Fibroblast of mammary gland (primary cell): ENCODE measurements at regions not wholly inside any gene's neighbourhood (a gene's known extent, or its start where the extent isn't known, plus 50 kb on each side); places are given as distances from the start of the nearest gene placed in this dataset.

ENCODE experiments used
- DNase-seq: peaks from one replicate; pipeline ENCODE4 v3.0.0-alpha.2; 2010; ENCODE audit warnings: low read depth
- H3K4me3 ChIP-seq: 2 replicates; pipeline ENCODE4 v1.5.1; 2011; ENCODE audit warnings: low read depth, mild to moderate bottlenecking, low read length, moderate library complexity; ENCODE audit not compliant: control insufficient read depth
- CTCF ChIP-seq: conservative IDR thresholded peaks from 2 replicates; pipeline ENCODE4 v1.5.1; 2011; ENCODE audit warnings: low read depth, low read length, inconsistent platforms; ENCODE audit not compliant: control insufficient read depth, insufficient read depth

GRCh38 chr5:6083311-6083978 lies 294.9 kb downstream of the MED10 start:
- no peak for TF ChIP-seq CTCF
- no peak overlapping the region for H3K4me3 ChIP-seq
- no peak for DNase-seq

DNA sequence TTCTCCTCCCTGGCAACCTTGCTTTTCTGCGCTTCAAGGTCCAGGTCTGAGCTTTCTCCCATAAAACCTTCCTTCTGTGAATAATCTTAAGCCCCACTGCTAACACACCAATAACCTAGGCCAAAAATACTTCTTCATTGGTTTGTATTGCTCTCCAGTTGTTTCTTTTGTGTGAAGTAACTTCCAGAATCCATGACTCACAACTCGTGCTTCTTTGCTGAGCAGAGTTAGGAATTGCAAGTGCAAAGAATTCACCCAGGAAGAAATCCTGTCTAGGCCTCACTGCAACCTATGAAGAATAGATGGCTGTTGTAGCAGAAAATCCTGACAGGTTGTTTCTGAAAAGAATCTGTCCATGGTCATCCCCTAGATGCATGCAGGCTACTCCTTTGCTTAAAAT lies 295.7 kb downstream of the MED10 start:
- TF ChIP-seq CTCF = no peak
- peak; percentile 11 for DNase-seq
- no peak overlapping the region for H3K4me3 ChIP-seq

GRCh38 chr5:6081727-6082210 lies 296.6 kb downstream of the MED10 start:
- no peak for TF ChIP-seq CTCF
- H3K4me3 ChIP-seq = no peak overlapping the region
- DNase-seq = no peak

DNA sequence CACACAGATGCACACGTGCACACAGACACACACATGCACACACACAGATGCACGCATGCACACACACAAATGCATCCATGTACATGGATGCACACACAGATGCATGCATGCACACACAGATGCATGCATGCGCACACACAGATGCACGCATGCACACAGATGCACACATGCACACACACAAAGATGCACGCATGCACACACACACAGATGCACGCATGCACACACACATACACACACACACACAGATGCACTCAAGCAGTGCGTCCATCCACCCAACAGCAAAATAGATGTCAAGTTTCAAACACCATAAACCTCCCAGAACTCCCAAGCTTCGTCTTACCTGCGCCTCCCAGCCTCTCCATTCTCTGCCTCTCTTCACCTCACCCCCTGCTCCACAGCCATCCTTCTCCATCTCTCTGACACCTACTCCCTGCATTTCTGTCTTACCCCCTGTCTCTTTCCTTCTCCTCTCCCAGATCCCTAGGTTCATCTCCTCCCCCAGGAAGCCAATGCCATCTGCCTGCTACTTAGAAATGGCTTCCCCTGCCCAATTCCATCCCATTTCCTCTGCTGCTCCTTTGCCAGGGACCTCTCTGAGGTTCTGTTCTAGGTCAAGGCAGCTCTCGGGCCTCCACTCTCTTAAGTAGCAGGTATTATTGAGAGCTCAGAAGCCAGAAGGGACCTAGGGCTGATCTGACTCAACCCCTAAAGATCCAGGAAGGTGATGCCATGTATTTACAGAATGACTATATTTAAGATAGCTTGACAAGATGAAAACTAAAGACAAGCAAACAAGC lies 297.2 kb downstream of the MED10 start:
- TF ChIP-seq CTCF = no peak
- H3K4me3 ChIP-seq = no peak overlapping the region
- no peak for DNase-seq

DNA sequence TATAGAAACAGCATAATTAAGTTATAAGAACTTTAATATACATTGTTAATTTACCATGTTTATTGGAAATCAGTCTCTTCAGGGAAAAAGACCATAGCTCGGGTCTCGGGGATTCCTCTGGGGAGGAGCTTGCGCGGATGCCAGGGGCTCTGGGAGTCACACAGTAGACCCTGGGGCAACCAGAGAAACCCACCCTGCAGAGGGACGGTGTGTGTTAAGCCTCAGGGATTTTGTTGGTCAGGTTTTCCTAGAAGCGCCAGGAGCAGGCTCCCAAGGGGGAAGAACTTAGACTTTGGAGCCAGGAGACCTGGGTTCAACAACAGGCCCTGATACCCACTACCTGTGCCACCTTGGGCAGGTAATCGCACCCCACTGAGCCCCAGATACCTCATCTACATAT lies 297.9 kb downstream of the MED10 start:
- H3K4me3 ChIP-seq = no peak overlapping the region
- no peak for DNase-seq
- no peak for TF ChIP-seq CTCF

DNA sequence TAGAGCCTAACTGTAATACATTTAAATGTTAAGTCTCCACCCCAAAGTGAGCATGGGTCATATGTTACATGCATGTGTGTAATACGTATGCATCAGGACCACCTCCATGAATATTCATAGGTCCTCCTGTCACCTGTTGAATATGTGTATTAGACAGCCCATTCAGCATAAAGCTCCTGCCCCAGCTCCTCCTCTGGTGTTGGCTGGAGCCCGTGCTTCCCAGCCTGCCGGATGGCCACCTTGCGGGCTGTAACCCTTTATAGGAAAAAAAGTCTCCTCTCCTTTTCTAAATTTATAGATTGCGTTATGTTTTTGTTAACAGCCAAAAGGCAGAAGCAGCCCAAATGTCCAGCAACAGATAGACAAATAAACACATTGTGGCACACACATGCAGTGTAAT lies 299.5 kb downstream of the MED10 start:
- no peak for TF ChIP-seq CTCF
- H3K4me3 ChIP-seq = no peak overlapping the region
- DNase-seq = no peak
